ENCODE measurements at regions not wholly inside any gene's neighbourhood (a gene's known extent, or its start where the extent isn't known, plus 50 kb on each side); places are given as distances from the start of the nearest gene placed in this dataset.
"Not testable (repeated sequence)": the region's sequence is repeated elsewhere in the genome, so short reads cannot be mapped to it uniquely, and the experiment has no call there.

- DNase-seq: no peak
- ATAC-seq: no peak
- intact Hi-C loops (cut with DNase I, micrococcal nuclease): no loop called here
These were observed 132.4 kb downstream of the MRPL57 start for GRCh38 chr13:21308906-21309305.

- DNase-seq (no peak), ATAC-seq (no peak)
- intact Hi-C loops (cut with DNase I, micrococcal nuclease): no loop called here
These were observed 133.2 kb downstream of the MRPL57 start for GRCh38 chr13:21309542-21310172.

GRCh38 chr13:21310220-21310619, 133.8 kb downstream of the MRPL57 start:
- no peak for DNase-seq
- intact Hi-C loops (cut with DNase I, micrococcal nuclease): no loop called here
- ATAC-seq: no peak

GRCh38 chr13:21314976-21315375, 138.5 kb downstream of the MRPL57 start:
- intact Hi-C loops (cut with DNase I, micrococcal nuclease); DNase-seq; ATAC-seq: not testable (repeated sequence)

- intact Hi-C loops (cut with DNase I, micrococcal nuclease): no loop called here
- ATAC-seq (no peak), DNase-seq (no peak)
These were observed 139.9 kb downstream of the MRPL57 start for GRCh38 chr13:21316376-21316775.

- ATAC-seq (no peak), DNase-seq (no peak)
- intact Hi-C loops (cut with DNase I, micrococcal nuclease): no loop called here
These were observed 140.1 kb downstream of the ZDHHC20 start for GRCh38 chr13:21318891-21319532.

GRCh38 chr13:21319869-21320641, 139.0 kb downstream of the ZDHHC20 start:
- no peak for ATAC-seq
- intact Hi-C loops (cut with DNase I, micrococcal nuclease): no loop called here
- DNase-seq: no peak

GRCh38 chr13:21320642-21321034, 138.5 kb downstream of the ZDHHC20 start:
- no peak for ATAC-seq
- intact Hi-C loops (cut with DNase I, micrococcal nuclease): no loop called here

GRCh38 chr13:21321269-21321668, 137.8 kb downstream of the ZDHHC20 start:
- ATAC-seq (no peak), DNase-seq (no peak)
- intact Hi-C loops (cut with DNase I, micrococcal nuclease): no loop called here

More at GRCh38 chr13:21320642-21321034, 138.5 kb downstream of the ZDHHC20 start:
- no peak for DNase-seq

GRCh38 chr13:21322327-21322965, 136.7 kb downstream of the ZDHHC20 start:
- DNase-seq (no peak), ATAC-seq (no peak)
- intact Hi-C loops (cut with DNase I, micrococcal nuclease): no loop called here

Data from left colon (tissue), 2 donors.